ENCODE measurements at regions not wholly inside any gene's neighbourhood (a gene's known extent, or its start where the extent isn't known, plus 50 kb on each side); places are given as distances from the start of the nearest gene placed in this dataset.

- ATAC-seq = no peak
- TF ChIP-seq CREB5 (CRISPR knock-in tag; IDR thresholded peaks at IDR 0.05; ENCODE audit: low read depth) (no peak), PATZ1 (CRISPR knock-in tag; IDR thresholded peaks at IDR 0.05; ENCODE audit: borderline replicate concordance) (no peak), CSDC2 (CRISPR knock-in tag; IDR thresholded peaks at IDR 0.05) (no peak)
Observed at GRCh38 chr6:96460052-96460700, 61.4 kb upstream of the UFL1 start.

GRCh38 chr6:96465321-96465903 is 56.2 kb upstream of the UFL1 start:
- no peak for TF ChIP-seq ZC3H10 (CRISPR knock-in tag; IDR thresholded peaks at IDR 0.05)
- no peak for TF ChIP-seq OSR1 (CRISPR knock-in tag; IDR thresholded peaks at IDR 0.05)
- no peak for TF ChIP-seq ZFP30 (CRISPR knock-in tag; IDR thresholded peaks at IDR 0.05)
- no peak for ATAC-seq

- no peak for ATAC-seq
- TF ChIP-seq ARNTL (CRISPR knock-in tag; IDR thresholded peaks at IDR 0.05; ENCODE audit: borderline replicate concordance, low read depth) (no peak), GLIS3 (CRISPR knock-in tag; IDR thresholded peaks at IDR 0.05) (no peak), ZNF8 (CRISPR knock-in tag; IDR thresholded peaks at IDR 0.05) (no peak), CREB5 (CRISPR knock-in tag; IDR thresholded peaks at IDR 0.05; ENCODE audit: low read depth) (no peak), TSHZ2 (CRISPR knock-in tag; IDR thresholded peaks at IDR 0.05) (no peak), OSR1 (CRISPR knock-in tag; IDR thresholded peaks at IDR 0.05) (no peak), ZFP30 (CRISPR knock-in tag; IDR thresholded peaks at IDR 0.05) (no peak), PPARA (CRISPR knock-in tag; IDR thresholded peaks at IDR 0.05; ENCODE audit: borderline replicate concordance) (no peak), ZC3H10 (CRISPR knock-in tag; IDR thresholded peaks at IDR 0.05) (no peak), ZFP3 (CRISPR knock-in tag; IDR thresholded peaks at IDR 0.05) (no peak), ISL1 (CRISPR knock-in tag; IDR thresholded peaks at IDR 0.05) (no peak), ZNF70 (CRISPR knock-in tag; IDR thresholded peaks at IDR 0.05) (no peak), BACH2 (CRISPR knock-in tag; IDR thresholded peaks at IDR 0.05; ENCODE audit: borderline replicate concordance) (no peak)
Observed at GRCh38 chr6:96466147-96466863, 55.3 kb upstream of the UFL1 start.

- ATAC-seq = no peak
- TF ChIP-seq ZC3H10 (CRISPR knock-in tag; IDR thresholded peaks at IDR 0.05) (no peak), ZNF565 (CRISPR knock-in tag; conservative IDR thresholded peaks at IDR 0.05; ENCODE audit: low read depth) (no peak), RARB (CRISPR knock-in tag; IDR thresholded peaks at IDR 0.05) (no peak), ARNTL (CRISPR knock-in tag; IDR thresholded peaks at IDR 0.05; ENCODE audit: borderline replicate concordance, low read depth) (no peak), SNAI2 (CRISPR knock-in tag; IDR thresholded peaks at IDR 0.05) (no peak), ISL1 (CRISPR knock-in tag; IDR thresholded peaks at IDR 0.05) (no peak), GLIS3 (CRISPR knock-in tag; IDR thresholded peaks at IDR 0.05) (no peak), POU6F1 (CRISPR knock-in tag; IDR thresholded peaks at IDR 0.05; ENCODE audit: borderline replicate concordance, low read depth) (no peak), ZFP30 (CRISPR knock-in tag; IDR thresholded peaks at IDR 0.05) (no peak), ZNF8 (CRISPR knock-in tag; IDR thresholded peaks at IDR 0.05) (no peak), CSDC2 (CRISPR knock-in tag; IDR thresholded peaks at IDR 0.05) (no peak), ESRRG (CRISPR knock-in tag; IDR thresholded peaks at IDR 0.05) (no peak)
Observed at GRCh38 chr6:96467814-96468213, 53.8 kb upstream of the UFL1 start.

All from SK-N-SH treated with all-trans-retinoic acid at 6 μM for 48 hours (cell line).